Stimulated activated CD8-positive, alpha-beta memory T cell treated with anti-CD3 and anti-CD28 coated beads, Interleukin-2, amount 100 ng/mL, for 1 hour (primary cell): ENCODE measurements at regions not wholly inside any gene's neighbourhood (a gene's known extent, or its start where the extent isn't known, plus 50 kb on each side); places are given as distances from the start of the nearest gene placed in this dataset.
"Not testable (repeated sequence)": the region's sequence is repeated elsewhere in the genome, so short reads cannot be mapped to it uniquely, and the experiment has no call there.

Experiments
- DNase-seq, 2 donors: peaks; one replicate each; pipeline ENCODE4 v3.0.0-alpha.2; 2020; ENCODE audit warnings: low read depth in 2 of 2

DNA sequence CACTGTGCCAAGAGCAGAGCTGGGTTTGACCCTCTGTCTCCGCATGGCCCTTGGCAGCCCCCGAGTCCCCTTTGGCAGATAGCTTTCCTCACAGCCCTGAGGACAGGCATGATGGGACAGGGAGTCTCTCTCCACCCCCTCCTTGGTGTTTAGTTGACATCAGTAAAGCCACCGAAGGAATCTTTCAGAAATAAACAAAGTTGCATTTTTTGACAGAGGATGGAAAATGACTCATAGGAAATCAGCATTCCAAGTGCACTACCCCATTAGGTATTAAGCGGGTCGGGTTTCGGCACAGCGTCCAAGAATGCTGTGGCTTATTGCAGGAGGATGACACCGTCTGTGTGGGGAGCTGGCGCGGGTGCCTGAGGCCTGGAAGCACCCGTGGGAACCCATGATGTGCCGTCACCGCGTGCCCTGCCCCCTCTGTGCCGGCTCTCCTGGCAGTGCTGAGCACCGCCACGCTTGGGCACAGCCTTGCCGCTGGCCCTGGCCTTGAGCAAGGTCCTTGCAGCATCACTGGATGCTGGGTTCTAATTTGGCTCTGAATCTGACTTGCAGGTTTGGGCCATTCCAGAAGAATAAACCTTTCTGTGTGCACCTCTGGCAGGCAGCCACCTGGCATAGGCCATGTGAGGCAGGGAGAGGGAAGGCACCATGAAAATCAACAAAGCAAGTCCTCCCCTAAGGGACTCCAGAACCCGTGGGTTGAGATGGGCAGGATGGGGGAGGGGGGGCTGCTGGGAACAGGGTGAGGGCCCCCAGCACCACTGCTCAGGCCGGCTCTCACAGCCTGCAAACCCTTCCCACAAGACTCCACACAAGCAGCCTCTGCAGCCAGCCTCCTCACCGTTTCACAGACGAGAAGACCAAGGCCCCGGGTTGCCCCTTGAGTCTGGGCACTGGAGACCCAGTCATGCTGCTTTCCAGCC lies 50.5 kb upstream of the ZNF469 start:
- no peak for DNase-seq

DNA sequence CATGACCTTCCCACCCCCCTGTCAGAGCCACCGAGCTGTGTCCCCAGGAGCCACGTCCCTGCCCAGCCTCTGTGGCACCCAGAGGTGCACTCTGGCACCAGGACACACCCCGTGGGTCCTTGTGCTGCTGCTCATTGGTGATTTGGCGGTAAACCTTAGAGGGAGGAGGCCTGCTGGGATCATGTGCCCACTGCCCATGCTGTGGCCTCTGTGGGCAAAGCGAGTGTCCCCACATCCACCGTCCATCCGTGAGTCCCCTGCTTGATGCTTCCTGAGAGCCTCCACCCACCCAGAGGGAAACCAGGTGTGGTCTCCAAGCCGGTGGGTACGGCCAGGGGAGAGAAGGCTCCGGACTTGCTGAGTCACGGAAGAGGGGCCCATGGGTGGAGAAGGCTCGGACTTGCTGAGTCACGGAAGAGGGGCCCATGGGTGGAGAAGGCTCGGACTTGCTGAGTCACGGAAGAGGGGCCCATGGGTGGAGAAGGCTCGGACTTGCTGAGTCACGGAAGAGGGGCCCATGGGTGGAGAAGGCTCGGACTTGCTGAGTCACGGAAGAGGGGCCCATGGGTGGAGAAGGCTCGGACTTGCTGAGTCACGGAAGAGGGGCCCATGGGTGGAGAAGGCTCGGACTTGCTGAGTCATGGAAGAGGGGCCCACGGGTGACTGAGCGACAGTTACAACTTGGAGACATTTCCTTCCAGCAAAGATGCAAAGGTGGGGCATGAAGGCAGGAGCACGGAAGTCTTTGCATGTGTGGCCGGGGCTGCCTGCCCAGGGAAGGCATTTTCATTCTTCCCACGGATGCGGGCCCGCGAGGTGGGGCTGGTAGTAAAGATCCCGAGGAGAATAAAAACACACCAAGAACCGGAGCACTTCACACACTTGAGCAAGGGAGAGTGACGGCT lies 49.6 kb upstream of the ZNF469 start:
- DNase-seq = not testable (repeated sequence)
